ENCODE measurements at regions not wholly inside any gene's neighbourhood (a gene's known extent, or its start where the extent isn't known, plus 50 kb on each side); places are given as distances from the start of the nearest gene placed in this dataset.

GRCh38 chr3:28134792-28135375 lies 106.5 kb upstream of the CMC1 start:
- no peak overlapping the region for H3K14ac ChIP-seq (ENCODE audit: low read length)
- H2AFZ ChIP-seq (ENCODE audit: low read length), result no peak overlapping the region
- no peak overlapping the region for H2BK120ac ChIP-seq (ENCODE audit: low read depth, low read length)
- H3K4me2 ChIP-seq (ENCODE audit: insufficient read depth, low read length, poor library complexity, severe bottlenecking), result no peak overlapping the region
- H3K4me1 ChIP-seq (ENCODE audit: control insufficient read depth in 2 of 2, insufficient read depth in 1 of 2, low read depth in 1 of 2, low read length in 2 of 2), result no peaks in the 10 kb centered on the region
- no peak overlapping the region for H3K4me3 ChIP-seq (ENCODE audit: low read length in 2 of 2)
- H3K36me3 ChIP-seq (replicated peaks in 1 of 2; ENCODE audit: control insufficient read depth in 2 of 2, insufficient read depth in 2 of 2, low read length in 2 of 2), result no peaks in the 10 kb centered on the region
- no peaks in the 10 kb centered on the region for H3K9me3 ChIP-seq (replicated peaks in 1 of 2; ENCODE audit: control insufficient read depth in 2 of 2, insufficient read depth in 1 of 2, low read depth in 1 of 2, low read length in 2 of 2)
- H3K9ac ChIP-seq (ENCODE audit: low read depth, low read length, poor library complexity), result no peak overlapping the region
- H3K18ac ChIP-seq (ENCODE audit: low read length), result no peak overlapping the region
- no peak overlapping the region for H4K8ac ChIP-seq (ENCODE audit: low read depth, low read length)
- H3K79me1 ChIP-seq (ENCODE audit: low read depth, low read length), result no peaks in the 10 kb centered on the region
- WGBS, 2 donors (ENCODE audit: extremely low coverage in 2 of 2, insufficient read length in 2 of 2, insufficient replicate concordance in 1 of 2), result no CpG with 5 or more reads among the region's 3 CpGs
- no peak overlapping the region for H4K91ac ChIP-seq (ENCODE audit: low read depth, low read length, poor library complexity)
- H3K23ac ChIP-seq (ENCODE audit: low read depth, low read length, poor library complexity), result no peak overlapping the region
- no peak overlapping the region for H2BK12ac ChIP-seq (ENCODE audit: low read length)
- no peak for DNase-seq (ENCODE audit: low spot score)
- no peak overlapping the region for H2AK5ac ChIP-seq (ENCODE audit: low read depth, low read length)
- H3K27me3 ChIP-seq (ENCODE audit: control insufficient read depth in 3 of 3, insufficient read depth in 3 of 3, low read depth in 1 of 3, low read length in 3 of 3), result no peaks in the 10 kb centered on the region
- no peak overlapping the region for H3K4ac ChIP-seq (ENCODE audit: low read length)
- H2BK15ac ChIP-seq (ENCODE audit: low read length), result no peak overlapping the region
- no peak overlapping the region for H3K27ac ChIP-seq (replicated peaks; ENCODE audit: low read length)
- H2BK5ac ChIP-seq (ENCODE audit: low read length), result no peak overlapping the region

GRCh38 chr3:28136607-28137216 lies 104.7 kb upstream of the CMC1 start:
- H3K4me1 ChIP-seq (ENCODE audit: control insufficient read depth in 2 of 2, insufficient read depth in 1 of 2, low read depth in 1 of 2, low read length in 2 of 2), result no peaks in the 10 kb centered on the region
- no peak overlapping the region for H4K8ac ChIP-seq (ENCODE audit: low read depth, low read length)
- no peak overlapping the region for H2AFZ ChIP-seq (ENCODE audit: low read length)
- H3K4me3 ChIP-seq (ENCODE audit: low read length in 2 of 2), result no peak overlapping the region
- H4K91ac ChIP-seq (ENCODE audit: low read depth, low read length, poor library complexity), result no peak overlapping the region
- no peak overlapping the region for H3K14ac ChIP-seq (ENCODE audit: low read length)
- H3K18ac ChIP-seq (ENCODE audit: low read length), result no peak overlapping the region
- no peaks in the 10 kb centered on the region for H3K36me3 ChIP-seq (replicated peaks in 1 of 2; ENCODE audit: control insufficient read depth in 2 of 2, insufficient read depth in 2 of 2, low read length in 2 of 2)
- no peak overlapping the region for H2BK12ac ChIP-seq (ENCODE audit: low read length)
- no peak overlapping the region for H3K23ac ChIP-seq (ENCODE audit: low read depth, low read length, poor library complexity)
- no peak overlapping the region for H2BK5ac ChIP-seq (ENCODE audit: low read length)
- H3K4me2 ChIP-seq (ENCODE audit: insufficient read depth, low read length, poor library complexity, severe bottlenecking), result no peak overlapping the region
- H3K27ac ChIP-seq (replicated peaks; ENCODE audit: low read length), result no peak overlapping the region
- no peak overlapping the region for H2AK5ac ChIP-seq (ENCODE audit: low read depth, low read length)
- no peak for DNase-seq (ENCODE audit: low spot score)
- H3K27me3 ChIP-seq (ENCODE audit: control insufficient read depth in 3 of 3, insufficient read depth in 3 of 3, low read depth in 1 of 3, low read length in 3 of 3), result no peaks in the 10 kb centered on the region
- no peaks in the 10 kb centered on the region for H3K9me3 ChIP-seq (replicated peaks in 1 of 2; ENCODE audit: control insufficient read depth in 2 of 2, insufficient read depth in 1 of 2, low read depth in 1 of 2, low read length in 2 of 2)
- no peak overlapping the region for H2BK15ac ChIP-seq (ENCODE audit: low read length)
- no peak overlapping the region for H3K9ac ChIP-seq (ENCODE audit: low read depth, low read length, poor library complexity)
- H3K4ac ChIP-seq (ENCODE audit: low read length), result no peak overlapping the region
- H3K79me1 ChIP-seq (ENCODE audit: low read depth, low read length), result no peaks in the 10 kb centered on the region
- no peak overlapping the region for H2BK120ac ChIP-seq (ENCODE audit: low read depth, low read length)
- WGBS, 2 donors (ENCODE audit: extremely low coverage in 2 of 2, insufficient read length in 2 of 2, insufficient replicate concordance in 1 of 2), result no CpG with 5 or more reads among the region's 2 CpGs

- H4K91ac ChIP-seq (ENCODE audit: low read depth, low read length, poor library complexity), result no peak overlapping the region
- no peak overlapping the region for H3K23ac ChIP-seq (ENCODE audit: low read depth, low read length, poor library complexity)
- H2AFZ ChIP-seq (ENCODE audit: low read length), result no peak overlapping the region
- no peak overlapping the region for H2AK5ac ChIP-seq (ENCODE audit: low read depth, low read length)
- H3K27ac ChIP-seq (replicated peaks; ENCODE audit: low read length), result no peak overlapping the region
- H2BK5ac ChIP-seq (ENCODE audit: low read length), result no peak overlapping the region
- no peaks in the 10 kb centered on the region for H3K27me3 ChIP-seq (ENCODE audit: control insufficient read depth in 3 of 3, insufficient read depth in 3 of 3, low read depth in 1 of 3, low read length in 3 of 3)
- no peak overlapping the region for H3K4ac ChIP-seq (ENCODE audit: low read length)
- WGBS, 2 donors (ENCODE audit: extremely low coverage in 2 of 2, insufficient read length in 2 of 2, insufficient replicate concordance in 1 of 2), result no CpG with 5 or more reads among the region's 6 CpGs
- no peak overlapping the region for H2BK15ac ChIP-seq (ENCODE audit: low read length)
- H2BK12ac ChIP-seq (ENCODE audit: low read length), result no peak overlapping the region
- no peak overlapping the region for H3K4me2 ChIP-seq (ENCODE audit: insufficient read depth, low read length, poor library complexity, severe bottlenecking)
- no peak overlapping the region for H2BK120ac ChIP-seq (ENCODE audit: low read depth, low read length)
- no peak overlapping the region for H4K8ac ChIP-seq (ENCODE audit: low read depth, low read length)
- H3K9ac ChIP-seq (ENCODE audit: low read depth, low read length, poor library complexity), result no peak overlapping the region
- no peaks in the 10 kb centered on the region for H3K4me1 ChIP-seq (ENCODE audit: control insufficient read depth in 2 of 2, insufficient read depth in 1 of 2, low read depth in 1 of 2, low read length in 2 of 2)
- H3K18ac ChIP-seq (ENCODE audit: low read length), result no peak overlapping the region
- no peaks in the 10 kb centered on the region for H3K79me1 ChIP-seq (ENCODE audit: low read depth, low read length)
- no peak overlapping the region for H3K4me3 ChIP-seq (ENCODE audit: low read length in 2 of 2)
- DNase-seq (ENCODE audit: low spot score), result no peak
- H3K9me3 ChIP-seq (replicated peaks in 1 of 2; ENCODE audit: control insufficient read depth in 2 of 2, insufficient read depth in 1 of 2, low read depth in 1 of 2, low read length in 2 of 2), result no peaks in the 10 kb centered on the region
- no peak overlapping the region for H3K14ac ChIP-seq (ENCODE audit: low read length)
- H3K36me3 ChIP-seq (replicated peaks in 1 of 2; ENCODE audit: control insufficient read depth in 2 of 2, insufficient read depth in 2 of 2, low read length in 2 of 2), result no peaks in the 10 kb centered on the region
Measured at GRCh38 chr3:28138043-28138610, 103.3 kb upstream of the CMC1 start.

- WGBS, 2 donors (ENCODE audit: extremely low coverage in 2 of 2, insufficient read length in 2 of 2, insufficient replicate concordance in 1 of 2), result no CpG with 5 or more reads among the region's 4 CpGs
- no peaks in the 10 kb centered on the region for H3K79me1 ChIP-seq (ENCODE audit: low read depth, low read length)
- no peak overlapping the region for H2BK120ac ChIP-seq (ENCODE audit: low read depth, low read length)
- H2AFZ ChIP-seq (ENCODE audit: low read length), result no peak overlapping the region
- no peak overlapping the region for H3K18ac ChIP-seq (ENCODE audit: low read length)
- no peak overlapping the region for H3K9ac ChIP-seq (ENCODE audit: low read depth, low read length, poor library complexity)
- H3K4ac ChIP-seq (ENCODE audit: low read length), result no peak overlapping the region
- H3K4me3 ChIP-seq (ENCODE audit: low read length in 2 of 2), result no peak overlapping the region
- no peaks in the 10 kb centered on the region for H3K4me1 ChIP-seq (ENCODE audit: control insufficient read depth in 2 of 2, insufficient read depth in 1 of 2, low read depth in 1 of 2, low read length in 2 of 2)
- H3K36me3 ChIP-seq (replicated peaks in 1 of 2; ENCODE audit: control insufficient read depth in 2 of 2, insufficient read depth in 2 of 2, low read length in 2 of 2), result no peaks in the 10 kb centered on the region
- no peak overlapping the region for H3K27ac ChIP-seq (replicated peaks; ENCODE audit: low read length)
- H3K23ac ChIP-seq (ENCODE audit: low read depth, low read length, poor library complexity), result no peak overlapping the region
- no peak overlapping the region for H2BK5ac ChIP-seq (ENCODE audit: low read length)
- no peak overlapping the region for H4K8ac ChIP-seq (ENCODE audit: low read depth, low read length)
- H2BK15ac ChIP-seq (ENCODE audit: low read length), result no peak overlapping the region
- no peaks in the 10 kb centered on the region for H3K9me3 ChIP-seq (replicated peaks in 1 of 2; ENCODE audit: control insufficient read depth in 2 of 2, insufficient read depth in 1 of 2, low read depth in 1 of 2, low read length in 2 of 2)
- no peak overlapping the region for H3K14ac ChIP-seq (ENCODE audit: low read length)
- no peak overlapping the region for H3K4me2 ChIP-seq (ENCODE audit: insufficient read depth, low read length, poor library complexity, severe bottlenecking)
- H2AK5ac ChIP-seq (ENCODE audit: low read depth, low read length), result no peak overlapping the region
- no peaks in the 10 kb centered on the region for H3K27me3 ChIP-seq (ENCODE audit: control insufficient read depth in 3 of 3, insufficient read depth in 3 of 3, low read depth in 1 of 3, low read length in 3 of 3)
- no peak overlapping the region for H4K91ac ChIP-seq (ENCODE audit: low read depth, low read length, poor library complexity)
- no peak overlapping the region for H2BK12ac ChIP-seq (ENCODE audit: low read length)
- DNase-seq (ENCODE audit: low spot score), result no peak
Measured at GRCh38 chr3:28139288-28139687, 102.1 kb upstream of the CMC1 start.
